GM12891 (cell line): ENCODE measurements at regions not wholly inside any gene's neighbourhood (a gene's known extent, or its start where the extent isn't known, plus 50 kb on each side); places are given as distances from the start of the nearest gene placed in this dataset.

Source experiments
- DNase-seq: peaks from one replicate; pipeline ENCODE4 v3.0.0; 2011; ENCODE audit warnings: low spot score; ENCODE audit not compliant: insufficient read length
- FAIRE-seq: peaks from 2 replicates; lab custom pipeline; 2011; peaks lifted over from hg19 to GRCh38; lab: Jason Lieb, UNC
- PAX5 ChIP-seq: IDR thresholded peaks from 2 replicates; pipeline ENCODE4 v1.6.1; 2011; ENCODE audit warnings: low read length, moderate library complexity, mild to moderate bottlenecking; ENCODE audit not compliant: insufficient read depth, severe bottlenecking
- POLR2A ChIP-seq: IDR thresholded peaks from 2 replicates; pipeline ENCODE4 v1.6.1; 2011; ENCODE audit warnings: low read depth, low read length, control low read depth
- POLR2AphosphoS5 ChIP-seq: IDR thresholded peaks from 2 replicates; pipeline ENCODE4 v1.6.1; 2011; ENCODE audit warnings: low read depth, low read length, control low read depth
- POU2F2 ChIP-seq: IDR thresholded peaks from 2 replicates; pipeline ENCODE4 v1.6.1; 2011; ENCODE audit warnings: low read depth, mild to moderate bottlenecking, control low read depth, low read length, moderate library complexity
- SPI1 ChIP-seq: IDR thresholded peaks from 2 replicates; pipeline ENCODE4 v1.6.1; 2011; ENCODE audit warnings: low read depth, low read length, control low read depth
- TAF1 ChIP-seq: IDR thresholded peaks from 2 replicates; pipeline ENCODE4 v1.6.1; 2011; ENCODE audit warnings: low read depth, low read length, control low read depth

DNA sequence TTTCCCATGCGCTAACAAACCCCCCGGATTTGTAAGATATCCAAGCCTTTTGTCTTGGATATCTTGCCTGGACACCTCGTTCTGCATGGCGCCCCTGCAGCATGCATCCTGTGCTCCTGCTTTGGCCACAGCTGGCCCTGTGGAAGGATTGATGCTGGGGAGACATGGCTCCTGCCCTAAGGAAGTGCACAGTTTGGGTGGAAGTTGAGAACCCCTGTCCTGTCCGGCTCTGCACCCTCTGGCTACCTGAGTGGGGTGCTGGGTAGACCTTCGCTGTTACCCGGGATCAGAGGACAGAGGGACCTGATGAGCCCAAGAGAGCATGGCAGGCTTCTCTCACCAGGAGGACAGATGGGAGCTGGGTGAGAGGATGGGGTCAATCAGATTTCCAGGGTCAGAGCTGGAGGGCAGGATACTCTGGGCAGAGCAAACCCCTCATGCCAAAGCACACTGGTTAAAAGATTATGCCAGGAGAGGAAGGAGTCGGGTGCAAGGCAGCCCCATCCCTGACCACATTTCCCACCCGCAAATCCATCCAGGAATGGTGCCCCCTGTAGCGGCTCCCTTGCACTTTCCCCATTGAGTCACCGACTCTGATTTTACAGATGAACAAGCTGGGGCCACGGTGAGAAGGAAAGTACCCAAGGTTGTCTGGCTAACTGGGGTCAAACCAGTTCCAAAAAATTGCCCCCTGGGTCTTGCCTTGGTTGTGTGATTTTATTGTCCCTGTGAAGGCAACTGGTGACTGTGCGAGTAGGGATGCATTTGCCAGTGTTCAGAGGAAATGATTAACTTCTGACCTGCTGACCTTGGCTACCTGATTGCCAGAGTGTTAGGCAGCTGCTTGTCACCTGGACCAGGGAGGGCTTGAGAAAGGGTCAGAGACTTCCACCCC, 290.1 kb upstream of the ZMIZ1 start:
- FAIRE-seq (no peak), DNase-seq (no peak)
- no peak for TF ChIP-seq POLR2AphosphoS5
- TF ChIP-seq POU2F2 = no peak
- no peak for TF ChIP-seq POLR2A
- no peak for TF ChIP-seq PAX5
- TF ChIP-seq TAF1 = no peak
- no peak for TF ChIP-seq SPI1

GRCh38 chr10:78779339-78779955, 289.3 kb upstream of the ZMIZ1 start:
- no peak for FAIRE-seq

GRCh38 chr10:78780551-78780961, 288.2 kb upstream of the ZMIZ1 start:
- TF ChIP-seq SPI1 = no peak
- TF ChIP-seq POLR2A = no peak
- TF ChIP-seq PAX5 = no peak
- TF ChIP-seq POU2F2 = no peak
- DNase-seq = no peak
- FAIRE-seq = no peak

More at GRCh38 chr10:78779339-78779955, 289.3 kb upstream of the ZMIZ1 start:
- DNase-seq = no peak
- no peak for TF ChIP-seq SPI1
- no peak for TF ChIP-seq POU2F2
- no peak for TF ChIP-seq POLR2A
- no peak for TF ChIP-seq POLR2AphosphoS5
- TF ChIP-seq TAF1 = no peak
- TF ChIP-seq PAX5 = no peak

- FAIRE-seq (no peak), DNase-seq (no peak)
- TF ChIP-seq TAF1 (no peak), POLR2A (no peak), POU2F2 (no peak), SPI1 (no peak), PAX5 (no peak), POLR2AphosphoS5 (no peak)
Observed at GRCh38 chr10:78781251-78781913, 287.4 kb upstream of the ZMIZ1 start.

- FAIRE-seq (no peak), DNase-seq (no peak)
- TF ChIP-seq POU2F2 (no peak), POLR2AphosphoS5 (no peak), PAX5 (no peak), TAF1 (no peak), SPI1 (no peak), POLR2A (no peak)
Observed at GRCh38 chr10:78781991-78782390, 286.8 kb upstream of the ZMIZ1 start.

DNA sequence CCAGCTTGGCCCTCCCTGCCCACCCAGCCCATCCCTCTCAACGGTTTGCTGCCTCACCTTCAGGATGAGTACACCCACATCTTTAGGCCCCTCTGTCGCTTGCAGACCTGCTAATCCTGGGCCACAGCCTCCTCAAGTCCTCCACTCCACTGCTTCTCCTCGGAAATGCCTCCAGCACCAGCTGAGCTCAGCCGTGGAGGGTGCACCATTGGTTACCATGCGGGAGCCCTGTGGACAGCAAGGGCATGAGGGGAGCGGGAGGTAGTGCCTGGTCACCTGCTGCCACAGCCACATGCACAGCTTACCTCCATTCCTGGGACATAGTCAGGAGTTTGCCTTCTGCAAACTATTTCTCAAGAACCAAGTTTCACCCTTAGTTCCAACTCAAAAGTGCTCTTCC, 286.3 kb upstream of the ZMIZ1 start:
- TF ChIP-seq TAF1 = no peak
- no peak for TF ChIP-seq POLR2A
- TF ChIP-seq POLR2AphosphoS5 = no peak
- TF ChIP-seq SPI1 = no peak
- TF ChIP-seq PAX5 = no peak
- no peak for TF ChIP-seq POU2F2
- DNase-seq (no peak), FAIRE-seq (no peak)

GRCh38 chr10:78783753-78784152, 285.0 kb upstream of the ZMIZ1 start:
- no peak for DNase-seq
- FAIRE-seq = no peak

GRCh38 chr10:78784546-78784945, 284.2 kb upstream of the ZMIZ1 start:
- DNase-seq (no peak), FAIRE-seq (no peak)
- TF ChIP-seq POLR2A (no peak), PAX5 (no peak), POU2F2 (no peak), POLR2AphosphoS5 (no peak), SPI1 (no peak), TAF1 (no peak)

More at GRCh38 chr10:78783753-78784152, 285.0 kb upstream of the ZMIZ1 start:
- TF ChIP-seq SPI1 (no peak), POLR2A (no peak), POU2F2 (no peak), PAX5 (no peak), POLR2AphosphoS5 (no peak), TAF1 (no peak)
